ENCODE measurements at regions not wholly inside any gene's neighbourhood (a gene's known extent, or its start where the extent isn't known, plus 50 kb on each side); places are given as distances from the start of the nearest gene placed in this dataset.

DNA sequence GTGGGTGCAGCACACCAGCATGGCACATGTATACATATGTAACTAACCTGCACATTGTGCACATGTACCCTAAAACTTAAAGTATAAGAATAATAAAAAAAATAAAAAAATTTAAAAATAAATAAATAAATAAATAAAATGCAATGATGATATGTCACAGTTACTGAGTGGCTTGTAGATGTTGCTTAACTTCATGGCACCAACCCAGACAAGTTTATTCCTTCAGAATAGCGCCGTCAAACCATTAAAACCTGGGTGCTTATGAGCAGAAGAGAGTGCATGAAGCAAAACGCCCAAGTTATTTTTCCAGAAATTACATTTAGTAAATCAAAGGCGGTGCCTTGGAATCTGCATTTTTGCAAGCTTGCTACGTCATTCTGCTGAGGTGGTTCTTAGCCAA, 417.9 kb downstream of the AEBP2 start:
- TF ChIP-seq, protein P1, sequence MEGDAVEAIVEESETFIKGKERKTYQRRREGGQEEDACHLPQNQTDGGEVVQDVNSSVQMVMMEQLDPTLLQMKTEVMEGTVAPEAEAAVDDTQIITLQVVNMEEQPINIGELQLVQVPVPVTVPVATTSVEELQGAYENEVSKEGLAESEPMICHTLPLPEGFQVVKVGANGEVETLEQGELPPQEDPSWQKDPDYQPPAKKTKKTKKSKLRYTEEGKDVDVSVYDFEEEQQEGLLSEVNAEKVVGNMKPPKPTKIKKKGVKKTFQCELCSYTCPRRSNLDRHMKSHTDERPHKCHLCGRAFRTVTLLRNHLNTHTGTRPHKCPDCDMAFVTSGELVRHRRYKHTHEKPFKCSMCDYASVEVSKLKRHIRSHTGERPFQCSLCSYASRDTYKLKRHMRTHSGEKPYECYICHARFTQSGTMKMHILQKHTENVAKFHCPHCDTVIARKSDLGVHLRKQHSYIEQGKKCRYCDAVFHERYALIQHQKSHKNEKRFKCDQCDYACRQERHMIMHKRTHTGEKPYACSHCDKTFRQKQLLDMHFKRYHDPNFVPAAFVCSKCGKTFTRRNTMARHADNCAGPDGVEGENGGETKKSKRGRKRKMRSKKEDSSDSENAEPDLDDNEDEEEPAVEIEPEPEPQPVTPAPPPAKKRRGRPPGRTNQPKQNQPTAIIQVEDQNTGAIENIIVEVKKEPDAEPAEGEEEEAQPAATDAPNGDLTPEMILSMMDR (IDR thresholded peaks at IDR 0.05) = no peak
- TF ChIP-seq POLR2A (IDR thresholded peaks at IDR 0.05) = no peak
- TF ChIP-seq EP300 (IDR thresholded peaks at IDR 0.05) = no peak
- no peak for TF ChIP-seq POLR2AphosphoS5 (IDR thresholded peaks at IDR 0.05)

All from sigmoid colon (tissue), 4 donors.